NCI-H1105 (cell line): ENCODE measurements at regions not wholly inside any gene's neighbourhood (a gene's known extent, or its start where the extent isn't known, plus 50 kb on each side); places are given as distances from the start of the nearest gene placed in this dataset.

ENCODE experiments used
- DNase-seq: peaks from one replicate; lab custom pipeline; 2025; lab: John Stamatoyannopoulos, UW

- DNase-seq = no peak
These were observed 75.6 kb upstream of the NGF start for GRCh38 chr1:115413621-115414020.

- DNase-seq = no peak
These were observed 75.2 kb upstream of the NGF start for GRCh38 chr1:115413208-115413607.

GRCh38 chr1:115412733-115413132 lies 74.7 kb upstream of the NGF start:
- DNase-seq = no peak

- DNase-seq = no peak
These were observed 74.2 kb upstream of the NGF start for GRCh38 chr1:115412286-115412685.

- no peak for DNase-seq
These were observed 73.5 kb upstream of the NGF start for GRCh38 chr1:115411371-115412063.

- DNase-seq = no peak
These were observed 71.3 kb upstream of the NGF start for GRCh38 chr1:115409094-115410015.

- DNase-seq = no peak
These were observed 70.5 kb upstream of the NGF start for GRCh38 chr1:115408533-115408932.

GRCh38 chr1:115404911-115405310 lies 66.9 kb upstream of the NGF start:
- no peak for DNase-seq

GRCh38 chr1:115402753-115403184 lies 64.7 kb upstream of the NGF start:
- DNase-seq = no peak

- no peak for DNase-seq
These were observed 63.6 kb upstream of the NGF start for GRCh38 chr1:115401676-115402075.

GRCh38 chr1:115400891-115401290 lies 62.8 kb upstream of the NGF start:
- DNase-seq = no peak

GRCh38 chr1:115400426-115400825 lies 62.4 kb upstream of the NGF start:
- no peak for DNase-seq

GRCh38 chr1:115398745-115399144 lies 60.7 kb upstream of the NGF start:
- DNase-seq = no peak
